ENCODE measurements at regions not wholly inside any gene's neighbourhood (a gene's known extent, or its start where the extent isn't known, plus 50 kb on each side); places are given as distances from the start of the nearest gene placed in this dataset.

DNA sequence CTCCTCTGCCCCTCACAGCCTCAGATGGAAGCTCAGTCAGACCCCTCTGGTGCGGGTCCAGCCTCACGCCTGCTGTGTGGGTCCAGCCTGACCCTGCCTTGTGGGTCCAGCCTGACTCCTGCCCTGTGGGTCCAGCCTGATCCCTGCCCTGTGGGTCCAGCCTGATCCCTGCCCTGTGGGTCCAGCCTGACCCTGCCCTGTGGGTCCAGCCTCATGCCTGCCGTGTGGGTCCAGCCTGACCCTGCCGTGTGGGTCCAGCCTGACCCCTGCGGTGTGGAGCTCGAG, 445.3 kb downstream of the BRD1 start:
- Mint-ChIP-seq H3K4me3 (no peak overlapping the region), H3K27me3 (peaks cover 26 to 51% (median 33%) of the 10 kb centered on the region in 5 donors), H3K27ac (no peak overlapping the region), H3K36me3 (no peaks in the 10 kb centered on the region), H3K9me3 (no peaks in the 10 kb centered on the region), H3K4me1 (no peaks in the 10 kb centered on the region)
- POLR2A ChIA-PET = no interaction called here
- DNase-seq (peak in 1 of 10 donors; percentile 44), ATAC-seq (no peak)

GRCh38 chr22:49381595-49382450, 445.9 kb downstream of the BRD1 start:
- ATAC-seq (no peak), DNase-seq (peak in 1 of 10 donors; percentile 58)
- H3K9me3 Mint-ChIP-seq = no peaks in the 10 kb centered on the region
- peaks cover 31 to 56% (median 35%) of the 10 kb centered on the region in 5 donors for H3K27me3 Mint-ChIP-seq
- POLR2A ChIA-PET = no interaction called here
- H3K4me3 Mint-ChIP-seq = no peak overlapping the region
- no peak overlapping the region for H3K27ac Mint-ChIP-seq
- H3K4me1 Mint-ChIP-seq = no peaks in the 10 kb centered on the region
- no peaks in the 10 kb centered on the region for H3K36me3 Mint-ChIP-seq

DNA sequence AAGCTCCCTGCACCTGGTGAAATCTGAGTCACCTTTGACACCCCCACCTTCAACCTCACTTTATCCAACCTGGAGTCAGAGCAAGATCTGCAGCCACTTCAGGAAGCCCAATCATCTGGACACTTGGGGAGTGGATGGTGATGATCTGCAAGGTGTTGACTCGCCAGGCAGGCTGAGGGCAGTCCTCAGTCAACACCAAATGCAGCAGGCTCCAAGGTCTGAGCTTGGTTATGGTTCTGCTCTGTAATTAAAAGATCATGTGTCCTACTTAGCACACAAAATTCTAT, 446.9 kb downstream of the BRD1 start:
- Mint-ChIP-seq H3K4me1 (no peaks in the 10 kb centered on the region), H3K36me3 (no peaks in the 10 kb centered on the region), H3K9me3 (no peaks in the 10 kb centered on the region), H3K4me3 (no peak overlapping the region), H3K27me3 (peaks cover 31 to 56% (median 37%) of the 10 kb centered on the region in 5 donors), H3K27ac (no peak overlapping the region)
- no peak for ATAC-seq
- POLR2A ChIA-PET = no interaction called here
- DNase-seq = no peak

DNA sequence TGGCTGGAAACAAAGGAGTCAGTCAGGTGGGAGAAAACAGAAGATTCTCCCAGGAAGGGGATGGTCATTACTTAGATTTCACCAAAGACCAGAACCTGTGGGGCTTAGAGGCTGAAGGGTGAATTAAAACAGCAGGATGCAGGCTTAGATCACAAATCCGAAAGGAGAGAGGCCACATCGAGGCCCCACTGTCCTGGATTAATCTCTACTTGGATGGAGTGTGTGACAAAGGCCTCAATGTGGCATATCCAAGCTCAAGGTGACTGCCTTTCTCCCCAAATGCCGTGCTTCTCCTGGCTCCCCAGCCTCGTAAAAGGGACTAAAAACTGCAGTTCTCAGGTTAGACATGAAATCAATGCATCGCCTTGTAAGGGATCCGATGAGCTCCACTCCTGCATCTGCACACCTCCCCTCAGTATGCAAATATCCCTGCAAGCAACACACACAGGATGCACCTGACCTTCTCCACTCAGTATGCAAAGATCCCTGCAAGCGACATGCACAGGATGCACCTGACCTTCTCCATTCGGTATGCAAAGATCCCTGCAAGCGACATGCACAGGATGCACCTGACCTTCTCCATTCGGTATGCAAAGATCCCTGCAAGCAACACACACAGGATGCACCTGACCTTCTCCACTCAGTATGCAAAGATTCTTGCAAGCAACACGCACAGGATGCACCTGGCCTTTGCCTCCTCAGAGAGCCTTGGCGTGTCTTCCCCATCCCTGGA, 447.4 kb downstream of the BRD1 start:
- H3K9me3 Mint-ChIP-seq = no peaks in the 10 kb centered on the region
- H3K4me3 Mint-ChIP-seq = no peak overlapping the region
- no peak for ATAC-seq
- no peak overlapping the region for H3K27ac Mint-ChIP-seq
- no peaks in the 10 kb centered on the region for H3K36me3 Mint-ChIP-seq
- POLR2A ChIA-PET = no interaction called here
- no peak for DNase-seq
- peaks cover 31 to 56% (median 37%) of the 10 kb centered on the region in 5 donors for H3K27me3 Mint-ChIP-seq
- H3K4me1 Mint-ChIP-seq = no peaks in the 10 kb centered on the region

DNA sequence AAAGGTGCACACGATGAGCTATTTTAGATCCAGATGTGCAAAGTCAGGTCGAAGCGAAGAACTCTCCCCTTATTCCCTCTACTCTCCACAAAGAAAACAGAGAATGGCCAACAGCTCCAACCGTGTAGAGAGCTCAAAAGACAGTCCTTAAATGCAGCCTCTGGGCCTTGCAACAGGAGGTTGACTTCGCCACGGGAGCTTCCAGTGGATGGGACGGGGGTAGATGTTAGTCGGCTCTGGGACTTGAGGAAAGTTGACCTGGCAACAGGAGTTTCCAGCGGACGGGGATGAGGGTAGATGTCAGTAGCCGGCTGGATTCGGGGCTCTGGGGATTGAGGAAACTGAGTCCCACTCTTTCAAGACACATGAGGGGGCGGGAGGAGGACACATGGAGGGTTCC, 450.4 kb downstream of the BRD1 start:
- Mint-ChIP-seq H3K9me3 (no peaks in the 10 kb centered on the region), H3K27ac (no peak overlapping the region), H3K27me3 (peaks cover 28 to 63% (median 37%) of the 10 kb centered on the region in 5 donors), H3K4me1 (no peaks in the 10 kb centered on the region), H3K36me3 (no peaks in the 10 kb centered on the region), H3K4me3 (no peak overlapping the region)
- POLR2A ChIA-PET = no interaction called here
- DNase-seq = peak in 1 of 10 donors; percentile 21
- ATAC-seq = no peak

- Mint-ChIP-seq H3K4me1 (no peaks in the 10 kb centered on the region), H3K27ac (no peak overlapping the region), H3K9me3 (no peaks in the 10 kb centered on the region), H3K36me3 (no peaks in the 10 kb centered on the region), H3K4me3 (no peak overlapping the region), H3K27me3 (peaks cover 13 to 50% (median 35%) of the 10 kb centered on the region in 5 donors)
- POLR2A ChIA-PET = no interaction called here
- no peak for ATAC-seq
- peak in 1 of 10 donors; percentile 13 for DNase-seq
These were observed 453.9 kb downstream of the BRD1 start for GRCh38 chr22:49373801-49374226.

- Mint-ChIP-seq H3K9me3 (no peaks in the 10 kb centered on the region), H3K27me3 (peaks cover 11 to 50% (median 34%) of the 10 kb centered on the region in 5 donors), H3K36me3 (no peaks in the 10 kb centered on the region), H3K4me3 (no peak overlapping the region), H3K4me1 (no peaks in the 10 kb centered on the region), H3K27ac (no peak overlapping the region)
- ATAC-seq (no peak), DNase-seq (no peak)
- POLR2A ChIA-PET = no interaction called here
These were observed 454.4 kb downstream of the BRD1 start for GRCh38 chr22:49373289-49373666.

- peak in 1 of 10 donors; percentile 13 for DNase-seq
- H3K36me3 Mint-ChIP-seq = no peaks in the 10 kb centered on the region
These were observed 455.0 kb downstream of the BRD1 start for GRCh38 chr22:49372530-49373288.

DNA sequence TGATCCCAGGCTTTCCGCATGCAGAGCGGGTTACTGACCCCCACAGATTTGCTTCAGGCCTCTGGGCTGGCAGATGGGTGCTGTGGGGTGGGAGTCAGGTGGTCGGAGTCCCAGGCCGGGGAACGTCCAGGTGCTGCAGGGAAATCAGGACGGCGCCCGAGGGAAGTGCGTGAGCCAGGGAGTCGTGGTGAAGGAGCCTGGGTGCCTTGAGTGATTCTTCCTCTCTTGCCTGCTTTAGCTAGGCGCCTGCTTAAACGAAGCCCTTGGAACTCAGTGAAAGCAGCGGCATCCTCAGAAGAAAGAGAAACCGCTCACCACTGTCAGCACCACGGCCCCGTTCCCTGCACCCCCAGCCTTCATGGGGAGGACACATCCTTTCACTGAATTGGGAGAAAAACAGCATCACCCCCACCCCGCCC, 455.6 kb downstream of the BRD1 start:
- H3K4me1 Mint-ChIP-seq = no peaks in the 10 kb centered on the region
- no peak for ATAC-seq

More at GRCh38 chr22:49372530-49373288, 455.0 kb downstream of the BRD1 start:
- H3K27ac Mint-ChIP-seq = no peak overlapping the region
- H3K4me3 Mint-ChIP-seq = no peak overlapping the region
- H3K27me3 Mint-ChIP-seq = peaks cover 11 to 49% (median 32%) of the 10 kb centered on the region in 5 donors
- POLR2A ChIA-PET = no interaction called here
- no peak for ATAC-seq
- H3K9me3 Mint-ChIP-seq = no peaks in the 10 kb centered on the region
- no peaks in the 10 kb centered on the region for H3K4me1 Mint-ChIP-seq

DNA sequence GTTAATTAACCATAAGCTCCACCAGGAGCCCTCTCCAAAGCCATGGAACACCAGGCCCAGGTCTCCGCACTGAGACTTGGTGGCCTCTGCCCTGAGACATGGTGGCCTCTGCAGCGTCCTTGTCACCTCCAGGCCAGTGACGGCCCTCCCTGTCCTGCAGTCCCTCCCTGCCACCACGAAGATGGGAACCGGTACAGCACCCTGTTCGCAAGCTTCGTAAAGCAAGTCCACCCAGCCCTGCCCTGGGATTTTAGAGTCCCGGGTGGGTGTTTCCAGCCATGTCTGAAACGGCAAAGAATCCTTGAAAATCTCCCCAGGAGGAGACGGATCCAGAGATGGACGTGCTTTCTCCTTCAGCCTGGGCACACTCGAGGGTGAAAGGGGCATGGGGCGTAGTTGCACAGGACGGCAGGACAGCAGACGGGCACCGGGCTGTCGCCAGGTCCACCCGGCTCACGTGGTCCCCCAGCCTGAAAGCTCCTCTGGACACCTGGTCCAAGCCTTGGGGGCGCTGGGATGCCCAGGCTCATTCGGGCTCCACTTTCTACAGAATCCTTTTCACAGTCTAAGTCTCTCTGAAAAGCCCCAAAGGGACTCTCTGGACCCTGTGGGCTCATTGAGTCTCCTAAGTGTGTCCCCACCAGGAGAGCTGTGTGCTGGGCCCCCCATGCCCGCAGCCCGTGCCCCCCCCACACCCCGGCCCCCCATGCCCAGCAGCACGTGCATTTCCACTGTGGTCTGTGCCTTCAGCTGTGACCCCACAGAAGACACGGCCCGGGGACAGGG, 456.2 kb downstream of the BRD1 start:
- no peak overlapping the region for H3K27ac Mint-ChIP-seq
- H3K4me1 Mint-ChIP-seq = no peaks in the 10 kb centered on the region
- H3K36me3 Mint-ChIP-seq = no peaks in the 10 kb centered on the region
- no peak overlapping the region for H3K4me3 Mint-ChIP-seq
- POLR2A ChIA-PET = no interaction called here
- DNase-seq (peak in 1 of 10 donors; percentile 15), ATAC-seq (no peak)
- peaks cover 5 to 42% (median 27%) of the 10 kb centered on the region in 5 donors for H3K27me3 Mint-ChIP-seq
- H3K9me3 Mint-ChIP-seq = no peaks in the 10 kb centered on the region

More for the DNA sequence above, 455.6 kb downstream of the BRD1 start:
- Mint-ChIP-seq H3K36me3 (no peaks in the 10 kb centered on the region), H3K4me3 (no peak overlapping the region), H3K27ac (no peak overlapping the region), H3K9me3 (no peaks in the 10 kb centered on the region), H3K27me3 (peaks cover 7 to 44% (median 28%) of the 10 kb centered on the region in 5 donors)
- peak in 1 of 10 donors; percentile 11 for DNase-seq
- POLR2A ChIA-PET = no interaction called here

DNA sequence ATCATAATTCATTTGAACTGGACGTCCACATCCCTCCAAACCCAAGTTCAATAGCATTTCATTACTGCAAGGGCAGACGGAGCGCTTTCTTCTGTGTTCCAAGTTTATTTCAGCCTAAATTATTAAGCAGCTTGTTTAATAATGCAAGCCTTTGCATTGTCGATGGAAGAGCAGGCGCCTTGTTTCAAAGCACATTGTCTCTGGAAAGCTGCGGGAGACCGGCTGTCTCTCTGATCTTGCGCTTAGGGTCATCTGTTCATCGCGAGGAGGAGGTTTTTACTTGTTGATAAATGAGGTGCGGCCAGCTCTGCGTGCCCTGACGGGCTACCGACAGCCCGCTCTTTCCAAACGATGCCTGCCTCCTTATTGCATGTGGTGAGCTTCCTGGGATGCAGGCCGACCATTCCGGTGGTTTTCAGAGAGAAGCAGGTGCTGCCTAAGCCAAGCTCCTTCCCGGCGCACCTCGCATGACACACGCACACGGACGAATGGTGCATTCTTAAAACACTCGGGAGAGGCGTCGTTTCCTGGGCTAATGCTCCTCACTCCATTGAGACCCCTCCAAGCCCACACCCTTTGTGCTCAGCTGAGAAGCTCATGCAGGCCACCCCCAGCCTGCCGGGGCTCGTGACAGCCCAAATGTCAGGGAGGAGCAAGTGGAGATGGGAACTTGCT, 456.9 kb downstream of the BRD1 start:
- no peak overlapping the region for H3K4me3 Mint-ChIP-seq
- peaks cover 0 to under 1% (median 0%) of the 10 kb centered on the region in 9 donors for H3K9me3 Mint-ChIP-seq
- POLR2A ChIA-PET = no interaction called here
- H3K27me3 Mint-ChIP-seq = peaks cover 4 to 49% (median 29%) of the 10 kb centered on the region in 5 donors
- DNase-seq = peak in 1 of 10 donors; percentile 7
- H3K36me3 Mint-ChIP-seq = no peaks in the 10 kb centered on the region
- H3K4me1 Mint-ChIP-seq = peaks cover 0 to 3% (median 0%) of the 10 kb centered on the region in 4 donors
- H3K27ac Mint-ChIP-seq = no peak overlapping the region
- no peak for ATAC-seq

Data from naive thymus-derived CD8-positive, alpha-beta T cell (primary cell).